ENCODE measurements at regions not wholly inside any gene's neighbourhood (a gene's known extent, or its start where the extent isn't known, plus 50 kb on each side); places are given as distances from the start of the nearest gene placed in this dataset.
"Not testable (repeated sequence)": the region's sequence is repeated elsewhere in the genome, so short reads cannot be mapped to it uniquely, and the experiment has no call there.

DNA sequence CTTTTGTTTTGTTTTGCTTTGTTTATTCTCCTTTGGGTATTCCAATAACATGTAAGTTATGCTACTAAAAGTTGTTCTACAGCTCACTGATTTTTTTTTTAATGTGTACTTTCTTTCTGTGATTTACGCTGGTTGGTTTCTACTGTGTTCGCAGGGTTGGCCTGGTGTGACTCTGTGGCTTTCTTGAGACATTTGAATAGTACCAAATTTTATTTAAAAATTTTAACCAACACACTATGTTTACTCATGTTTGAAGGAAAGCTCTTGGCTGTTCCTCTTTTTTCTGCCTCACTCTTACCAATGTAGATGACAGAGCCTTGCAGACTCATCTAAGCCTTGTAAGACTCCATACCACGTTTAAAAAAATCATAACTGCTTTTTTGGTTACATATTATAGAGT lies 1784.9 kb upstream of the DEFB115 start:
- Histone ChIP-seq H3K23ac (ENCODE audit: insufficient read length, low read depth, low read length) (no peak overlapping the region), H3K23me2 (ENCODE audit: insufficient read length, low read depth, low read length, poor library complexity, severe bottlenecking) (no peaks in the 10 kb centered on the region), H4K8ac (replicated peaks; ENCODE audit: insufficient read length, low read depth, low read length) (no peak overlapping the region), H3K4me2 (ENCODE audit: insufficient read depth, insufficient read length, low read length) (no peak overlapping the region), H3K27ac (ENCODE audit: insufficient read length, low read depth, low read length) (no peak overlapping the region), H4K5ac (ENCODE audit: insufficient read length, low read depth, low read length) (no peak overlapping the region), H3T11ph (ENCODE audit: low read length) (no peak overlapping the region), H2BK120ac (ENCODE audit: low read depth, low read length, poor library complexity, severe bottlenecking) (no peak overlapping the region), H2BK5ac (ENCODE audit: insufficient read length, low read length) (no peak overlapping the region), H2AFZ (ENCODE audit: low read length) (no peak overlapping the region), H3K27me3 (ENCODE audit: insufficient read depth, low read length) (no peaks in the 10 kb centered on the region), H3K9ac (ENCODE audit: extremely low read depth, insufficient read length, low read length) (no peak overlapping the region), H2AK5ac (ENCODE audit: insufficient read length, low read length) (no peak overlapping the region), H3K56ac (ENCODE audit: insufficient read length, low read depth, low read length) (no peak overlapping the region), H3K4me1 (ENCODE audit: insufficient read depth, low read length) (no peaks in the 10 kb centered on the region), H3K14ac (ENCODE audit: insufficient read depth, low read length) (no peak overlapping the region), H2BK12ac (ENCODE audit: insufficient read length, low read depth, low read length) (no peak overlapping the region), H3K79me2 (ENCODE audit: insufficient read depth, low read length) (no peaks in the 10 kb centered on the region), H4K91ac (ENCODE audit: insufficient read length, low read depth, low read length) (no peak overlapping the region), H3K18ac (ENCODE audit: insufficient read length, low read depth, low read length) (no peak overlapping the region), H3K79me1 (ENCODE audit: insufficient read depth, low read depth, low read length, poor library complexity, severe bottlenecking) (no peaks in the 10 kb centered on the region), H3K9me3 (ENCODE audit: control insufficient read depth, low read depth, low read length) (peaks cover 4% of the 10 kb centered on the region), H2BK20ac (ENCODE audit: low read depth, low read length, poor library complexity, severe bottlenecking) (no peak overlapping the region), H2BK15ac (ENCODE audit: low read depth, low read length) (no peak overlapping the region), H3K4ac (ENCODE audit: low read depth, low read length) (no peak overlapping the region), H4K20me1 (ENCODE audit: control insufficient read depth, insufficient read depth, insufficient read length) (no peaks in the 10 kb centered on the region)
- no peaks in the 10 kb centered on the region for H3K4me1 Mint-ChIP-seq
- H3K27me3 Mint-ChIP-seq (ENCODE audit: low read depth), result no peaks in the 10 kb centered on the region
- H3K4me3 Mint-ChIP-seq, result no peak overlapping the region
- H3K36me3 Mint-ChIP-seq (ENCODE audit: insufficient read depth in 1 of 3, low read depth in 3 of 3), result peaks cover 0 to 2% (median 0%) of the 10 kb centered on the region in 3 experiments; a peak in 3 of 7 replicates
- H3K27ac Mint-ChIP-seq, result no peak overlapping the region
- H3K9me3 Mint-ChIP-seq, result peaks cover 37 to 53% of the 10 kb centered on the region in 2 experiments
- TF ChIP-seq, protein P1, sequence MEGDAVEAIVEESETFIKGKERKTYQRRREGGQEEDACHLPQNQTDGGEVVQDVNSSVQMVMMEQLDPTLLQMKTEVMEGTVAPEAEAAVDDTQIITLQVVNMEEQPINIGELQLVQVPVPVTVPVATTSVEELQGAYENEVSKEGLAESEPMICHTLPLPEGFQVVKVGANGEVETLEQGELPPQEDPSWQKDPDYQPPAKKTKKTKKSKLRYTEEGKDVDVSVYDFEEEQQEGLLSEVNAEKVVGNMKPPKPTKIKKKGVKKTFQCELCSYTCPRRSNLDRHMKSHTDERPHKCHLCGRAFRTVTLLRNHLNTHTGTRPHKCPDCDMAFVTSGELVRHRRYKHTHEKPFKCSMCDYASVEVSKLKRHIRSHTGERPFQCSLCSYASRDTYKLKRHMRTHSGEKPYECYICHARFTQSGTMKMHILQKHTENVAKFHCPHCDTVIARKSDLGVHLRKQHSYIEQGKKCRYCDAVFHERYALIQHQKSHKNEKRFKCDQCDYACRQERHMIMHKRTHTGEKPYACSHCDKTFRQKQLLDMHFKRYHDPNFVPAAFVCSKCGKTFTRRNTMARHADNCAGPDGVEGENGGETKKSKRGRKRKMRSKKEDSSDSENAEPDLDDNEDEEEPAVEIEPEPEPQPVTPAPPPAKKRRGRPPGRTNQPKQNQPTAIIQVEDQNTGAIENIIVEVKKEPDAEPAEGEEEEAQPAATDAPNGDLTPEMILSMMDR (conservative IDR thresholded peaks at IDR 0.05), result no peak
- no CpG with 5 or more reads among the region's 3 CpGs for WGBS (ENCODE audit: extremely low coverage, insufficient read length, low lambda C conversion rate)
- no peak for DNase-seq

DNA sequence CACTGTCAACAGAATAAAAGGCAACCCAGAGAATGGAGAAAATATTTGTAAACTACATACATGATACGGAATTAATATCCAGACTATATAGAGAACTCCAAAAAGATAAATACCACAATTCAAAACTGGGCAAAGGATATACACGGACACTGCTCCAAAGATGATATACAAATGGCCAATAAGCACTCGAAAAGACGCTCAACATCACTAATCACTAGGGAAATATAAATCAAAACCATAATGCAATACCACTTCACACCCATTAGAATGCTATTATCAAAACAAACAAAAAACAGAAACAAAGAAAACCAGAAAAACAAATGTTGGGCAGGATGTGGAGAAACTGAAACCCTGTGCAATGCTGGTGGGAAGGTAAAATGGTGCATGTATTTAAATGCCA lies 1764.6 kb upstream of the DEFB115 start:
- not testable (repeated sequence) for H4K5ac ChIP-seq (ENCODE audit: insufficient read length, low read depth, low read length); H4K91ac ChIP-seq (ENCODE audit: insufficient read length, low read depth, low read length); H3K27ac ChIP-seq (ENCODE audit: insufficient read length, low read depth, low read length); H3K27me3 ChIP-seq (ENCODE audit: insufficient read depth, low read length); H2AK5ac ChIP-seq (ENCODE audit: insufficient read length, low read length); H3K18ac ChIP-seq (ENCODE audit: insufficient read length, low read depth, low read length); H3K4me1 ChIP-seq (ENCODE audit: insufficient read depth, low read length); H3K4me3 Mint-ChIP-seq; H3T11ph ChIP-seq (ENCODE audit: low read length); H3K23ac ChIP-seq (ENCODE audit: insufficient read length, low read depth, low read length); DNase-seq; H3K27ac Mint-ChIP-seq; H3K79me2 ChIP-seq (ENCODE audit: insufficient read depth, low read length); H2BK5ac ChIP-seq (ENCODE audit: insufficient read length, low read length); H2BK15ac ChIP-seq (ENCODE audit: low read depth, low read length); H3K56ac ChIP-seq (ENCODE audit: insufficient read length, low read depth, low read length); H3K14ac ChIP-seq (ENCODE audit: insufficient read depth, low read length); H4K8ac ChIP-seq (replicated peaks; ENCODE audit: insufficient read length, low read depth, low read length); H3K4me2 ChIP-seq (ENCODE audit: insufficient read depth, insufficient read length, low read length); H3K27me3 Mint-ChIP-seq (ENCODE audit: low read depth); H2BK20ac ChIP-seq (ENCODE audit: low read depth, low read length, poor library complexity, severe bottlenecking); H2BK120ac ChIP-seq (ENCODE audit: low read depth, low read length, poor library complexity, severe bottlenecking); H4K20me1 ChIP-seq (ENCODE audit: control insufficient read depth, insufficient read depth, insufficient read length); H3K79me1 ChIP-seq (ENCODE audit: insufficient read depth, low read depth, low read length, poor library complexity, severe bottlenecking); H3K23me2 ChIP-seq (ENCODE audit: insufficient read length, low read depth, low read length, poor library complexity, severe bottlenecking); H3K36me3 Mint-ChIP-seq (ENCODE audit: insufficient read depth in 1 of 3, low read depth in 3 of 3); H3K9ac ChIP-seq (ENCODE audit: extremely low read depth, insufficient read length, low read length); H2BK12ac ChIP-seq (ENCODE audit: insufficient read length, low read depth, low read length); H3K4me1 Mint-ChIP-seq; H2AFZ ChIP-seq (ENCODE audit: low read length); H3K4ac ChIP-seq (ENCODE audit: low read depth, low read length)
- H3K9me3 ChIP-seq (ENCODE audit: control insufficient read depth, low read depth, low read length), result peaks cover 10% of the 10 kb centered on the region
- peaks cover 38 to 43% of the 10 kb centered on the region in 2 experiments for H3K9me3 Mint-ChIP-seq
- WGBS (ENCODE audit: extremely low coverage, insufficient read length, low lambda C conversion rate), result no CpG with 5 or more reads among the region's 4 CpGs

Data from H9 (cell line).